GM19351 (cell line): ENCODE measurements at regions not wholly inside any gene's neighbourhood (a gene's known extent, or its start where the extent isn't known, plus 50 kb on each side); places are given as distances from the start of the nearest gene placed in this dataset.

Experiments
- ATAC-seq: cut with Tn5 transposase; IDR thresholded peaks from one replicate; pipeline ENCODE4 v1.9.1; 2021; ENCODE audit warnings: mild to moderate bottlenecking, moderate library complexity; ENCODE audit not compliant: unreplicated experiment

DNA sequence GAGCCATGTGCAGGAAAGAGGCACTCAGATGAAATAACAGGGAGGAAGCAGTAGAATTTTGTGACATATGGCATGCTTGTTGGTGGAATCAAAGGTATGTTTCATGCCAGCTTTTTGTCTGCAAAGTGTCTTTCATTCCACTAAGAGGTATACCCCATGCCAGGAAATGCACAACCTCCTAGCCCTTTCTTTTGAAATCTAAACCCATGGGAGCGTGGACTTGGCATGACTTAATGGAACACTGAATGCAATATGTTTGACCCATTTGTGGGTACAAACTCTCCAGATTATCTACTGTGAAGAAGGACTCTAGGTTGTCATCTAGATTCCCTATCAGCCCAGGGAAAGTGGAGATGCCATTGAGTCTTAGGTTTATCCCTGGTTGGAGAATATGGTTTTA, 338.3 kb upstream of the TEX13C start:
- no peak for ATAC-seq

GRCh38 chrX:124984140-124984813, 335.4 kb upstream of the TEX13C start:
- no peak for ATAC-seq

DNA sequence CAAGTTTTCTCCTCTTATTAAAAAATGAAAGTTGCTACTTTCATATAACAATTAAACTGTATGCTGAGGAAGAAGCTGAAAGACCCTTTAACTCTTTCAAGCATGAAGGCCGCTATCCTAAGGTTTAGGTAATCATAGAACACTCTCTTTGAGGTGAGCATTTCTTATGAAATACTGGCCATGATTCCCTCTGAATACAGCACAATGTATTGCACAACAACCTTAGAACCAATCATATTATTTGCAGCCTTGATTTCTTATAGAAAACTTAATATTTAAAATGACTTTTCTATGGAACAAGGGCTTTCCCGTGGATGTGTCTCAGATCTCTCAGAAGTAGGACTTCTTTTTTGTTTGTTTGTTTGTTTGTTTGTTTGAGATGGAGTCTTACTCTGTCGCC, 333.4 kb upstream of the TEX13C start:
- ATAC-seq: no peak

DNA sequence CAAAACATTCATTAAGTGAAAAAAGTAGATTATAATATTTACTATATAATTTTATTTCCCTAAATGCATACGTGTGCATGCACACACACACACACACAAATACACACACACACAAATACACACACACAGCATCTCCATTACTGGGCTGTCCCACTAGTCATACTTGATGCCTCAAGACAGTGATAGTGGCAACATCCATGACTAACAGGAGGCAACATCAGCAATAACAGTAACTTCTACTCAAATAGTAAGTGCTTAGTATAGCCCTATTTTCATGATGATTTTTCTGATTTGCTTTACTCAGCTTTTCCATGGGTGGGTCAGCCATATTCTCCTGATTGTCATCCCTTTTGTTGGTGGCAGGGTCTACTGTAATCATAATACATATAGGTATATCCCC, 325.9 kb upstream of the TEX13C start:
- ATAC-seq: no peak

- no peak for ATAC-seq
Observed at GRCh38 chrX:124994404-124994803, 325.3 kb upstream of the TEX13C start.

DNA sequence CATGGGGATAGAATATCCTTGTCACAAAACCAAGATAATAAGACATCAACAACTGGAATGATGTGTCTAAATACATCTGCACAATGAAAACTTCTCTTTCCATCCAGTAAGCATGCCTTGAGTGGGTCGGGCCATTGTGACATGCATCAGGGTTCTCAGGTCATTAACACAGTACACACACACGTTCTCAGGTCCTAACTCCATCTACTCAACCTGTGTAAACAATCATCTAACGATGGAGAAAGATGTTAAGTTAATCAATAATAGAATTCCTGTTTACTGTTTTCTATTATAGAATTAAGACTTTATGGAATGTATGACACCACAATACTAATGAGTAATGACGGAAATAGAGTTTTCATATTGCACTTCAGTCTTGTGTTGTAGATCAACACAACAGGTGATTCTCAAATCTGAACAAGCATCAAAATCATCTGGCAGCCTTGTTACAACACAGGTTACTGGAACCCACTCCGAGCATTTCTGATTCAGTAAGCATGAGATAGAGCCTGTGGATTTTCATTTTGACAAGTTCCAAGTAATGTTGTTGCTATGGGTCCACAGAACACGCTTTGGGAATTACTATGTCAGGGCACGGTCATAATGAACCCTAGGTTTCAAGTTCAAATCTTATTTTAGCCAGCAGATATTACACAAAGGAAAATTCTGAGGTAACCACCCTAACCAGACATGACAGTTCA, 315.8 kb upstream of the TEX13C start:
- ATAC-seq: no peak

- no peak for ATAC-seq
Observed at GRCh38 chrX:125004799-125005198, 314.9 kb upstream of the TEX13C start.

GRCh38 chrX:125005863-125006262, 313.8 kb upstream of the TEX13C start:
- ATAC-seq: no peak

GRCh38 chrX:125006704-125007103, 313.0 kb upstream of the TEX13C start:
- no peak for ATAC-seq

DNA sequence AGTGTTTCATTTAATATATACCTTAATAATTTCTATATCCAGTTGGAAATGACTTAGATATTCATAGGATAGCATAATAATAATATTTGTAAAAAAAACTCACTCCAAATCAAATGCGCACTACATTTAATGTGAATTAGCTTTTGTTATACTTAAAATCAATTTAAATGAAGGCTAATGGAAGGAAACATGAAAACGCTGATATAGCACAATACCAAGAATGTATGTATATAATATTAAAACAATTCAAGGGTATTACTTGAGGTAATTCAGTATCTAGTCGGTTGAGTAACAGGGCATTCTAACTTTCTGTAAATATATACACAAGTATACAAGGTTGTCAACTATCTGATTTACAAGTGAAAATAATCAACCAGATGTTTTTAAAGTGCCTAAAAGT, 307.1 kb upstream of the TEX13C start:
- no peak for ATAC-seq

DNA sequence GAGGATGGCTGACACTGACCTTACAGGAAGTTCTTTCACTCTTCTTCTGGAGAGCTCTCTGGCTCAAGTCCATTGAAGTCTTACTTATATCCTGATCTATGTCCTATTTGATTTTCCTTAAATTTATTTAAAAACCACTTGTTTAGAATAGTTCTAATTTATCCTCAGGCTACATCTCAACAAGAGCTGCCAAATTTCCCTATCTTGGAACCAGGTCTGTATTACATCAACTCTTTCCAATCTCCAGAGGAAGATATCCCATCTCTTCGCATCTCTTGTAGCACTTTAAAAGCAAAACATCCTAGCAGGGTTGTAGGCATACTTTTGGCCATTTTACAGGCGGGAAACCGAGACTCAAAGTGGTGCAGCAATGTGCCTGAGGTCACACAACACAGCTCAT, 290.5 kb upstream of the TEX13C start:
- no peak for ATAC-seq
